ENCODE measurements at regions not wholly inside any gene's neighbourhood (a gene's known extent, or its start where the extent isn't known, plus 50 kb on each side); places are given as distances from the start of the nearest gene placed in this dataset.

DNA sequence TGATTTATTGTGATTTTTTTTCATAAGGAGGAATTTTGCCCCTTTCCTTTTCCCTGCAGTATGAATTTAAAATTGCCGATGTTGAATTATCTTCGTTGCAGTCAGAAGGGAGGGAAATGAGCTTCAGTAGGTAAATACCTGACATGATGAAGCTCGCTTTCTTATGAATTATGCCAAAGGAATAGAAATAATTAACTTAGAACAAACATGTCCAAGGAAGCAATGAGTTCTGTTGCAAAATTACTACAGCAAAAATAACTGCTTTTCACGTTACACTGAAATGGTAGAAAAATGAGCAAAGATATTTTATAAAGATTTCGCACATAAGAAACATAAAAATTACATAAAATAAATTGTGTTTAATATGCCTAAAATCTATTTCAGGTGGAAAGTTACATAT is 91.1 kb upstream of the ZNF804A start:
- H3K4me3 Mint-ChIP-seq: no peak overlapping the region
- no peak for DNase-seq (ENCODE audit: low spot score)
- H3K27me3 Mint-ChIP-seq (ENCODE audit: insufficient read depth): no peaks in the 10 kb centered on the region
- no peaks in the 10 kb centered on the region for H3K4me1 Mint-ChIP-seq (ENCODE audit: low read depth)
- intact Hi-C loops (cut with micrococcal nuclease): no loop called here
- peaks cover 4% of the 10 kb centered on the region for H3K9me3 Mint-ChIP-seq
- H3K36me3 Mint-ChIP-seq (ENCODE audit: low read depth): no peaks in the 10 kb centered on the region
- no peak overlapping the region for H3K27ac Mint-ChIP-seq

DNA sequence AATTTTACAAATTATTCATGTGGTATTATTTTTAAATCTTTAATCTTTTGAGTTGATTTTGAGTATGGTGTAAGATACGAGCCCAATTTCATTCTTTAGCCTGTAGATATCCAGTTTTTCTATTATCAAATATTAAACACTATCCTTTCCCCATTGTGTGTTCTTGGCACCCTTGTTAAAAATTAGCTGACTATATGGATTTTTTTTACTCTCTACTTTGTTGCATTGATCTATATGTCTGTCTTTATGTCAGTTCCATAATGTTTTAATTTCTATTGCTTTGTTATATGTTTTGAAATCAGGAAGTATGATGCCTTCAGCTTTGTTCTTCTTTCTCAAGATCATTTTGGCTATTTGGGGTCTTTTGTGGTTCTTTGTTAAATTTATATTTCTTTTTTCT is 80.9 kb upstream of the ZNF804A start:
- DNase-seq (ENCODE audit: low spot score): no peak
- H3K9me3 Mint-ChIP-seq: no peaks in the 10 kb centered on the region
- no peaks in the 10 kb centered on the region for H3K27me3 Mint-ChIP-seq (ENCODE audit: insufficient read depth)
- no peaks in the 10 kb centered on the region for H3K4me1 Mint-ChIP-seq (ENCODE audit: low read depth)
- no peak overlapping the region for H3K4me3 Mint-ChIP-seq
- intact Hi-C loops (cut with micrococcal nuclease): no loop called here
- no peak overlapping the region for H3K27ac Mint-ChIP-seq
- no peaks in the 10 kb centered on the region for H3K36me3 Mint-ChIP-seq (ENCODE audit: low read depth)

DNA sequence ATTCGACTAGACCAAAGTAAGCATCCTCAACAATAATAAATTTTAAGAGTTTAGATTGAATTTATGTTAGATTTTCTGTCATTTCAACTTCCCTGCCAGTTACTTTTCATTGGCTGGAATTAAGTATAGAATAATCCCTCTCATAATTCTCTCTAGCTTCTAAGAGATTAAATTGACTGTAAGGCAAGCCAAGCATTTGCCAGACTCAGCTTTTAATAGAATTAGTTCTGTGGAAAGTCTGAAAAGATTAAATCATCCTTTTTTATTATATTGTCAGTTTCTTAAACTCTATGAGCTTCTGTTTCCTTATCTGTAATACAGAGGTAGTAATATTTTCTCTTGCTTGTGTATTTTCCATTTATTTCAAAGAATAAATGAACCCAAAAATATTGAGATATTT is 77.9 kb upstream of the ZNF804A start:
- Mint-ChIP-seq H3K4me1 (ENCODE audit: low read depth) (no peaks in the 10 kb centered on the region), H3K4me3 (no peak overlapping the region), H3K9me3 (no peaks in the 10 kb centered on the region), H3K36me3 (ENCODE audit: low read depth) (no peaks in the 10 kb centered on the region), H3K27me3 (ENCODE audit: insufficient read depth) (no peaks in the 10 kb centered on the region), H3K27ac (no peak overlapping the region)
- no peak for DNase-seq (ENCODE audit: low spot score)
- intact Hi-C loops (cut with micrococcal nuclease): no loop called here

DNA sequence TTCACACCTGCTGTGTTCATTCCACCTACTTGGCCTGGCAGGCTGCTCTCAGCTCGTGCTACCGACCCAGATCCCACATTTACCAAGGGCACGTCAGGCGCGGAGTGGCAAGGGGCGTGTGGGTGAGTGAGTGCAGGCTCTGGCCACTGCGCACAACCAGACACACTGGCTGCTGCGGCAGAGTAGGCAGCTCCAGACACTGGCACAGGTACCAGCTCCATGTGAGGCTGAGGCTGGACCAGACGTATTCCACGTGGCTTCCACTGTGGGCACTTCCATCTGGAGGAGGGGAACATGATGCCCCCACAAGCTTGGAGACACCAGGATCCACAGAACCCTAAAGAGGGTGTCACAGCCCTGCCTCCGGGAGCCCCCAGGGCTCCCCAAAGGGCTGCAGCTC is 74.6 kb upstream of the ZNF804A start:
- Mint-ChIP-seq H3K4me3 (no peak overlapping the region), H3K9me3 (peaks cover 12% of the 10 kb centered on the region), H3K4me1 (ENCODE audit: low read depth) (no peaks in the 10 kb centered on the region), H3K27ac (no peak overlapping the region), H3K27me3 (ENCODE audit: insufficient read depth) (no peaks in the 10 kb centered on the region), H3K36me3 (ENCODE audit: low read depth) (no peaks in the 10 kb centered on the region)
- intact Hi-C loops (cut with micrococcal nuclease): no loop called here
- DNase-seq (ENCODE audit: low spot score): no peak

DNA sequence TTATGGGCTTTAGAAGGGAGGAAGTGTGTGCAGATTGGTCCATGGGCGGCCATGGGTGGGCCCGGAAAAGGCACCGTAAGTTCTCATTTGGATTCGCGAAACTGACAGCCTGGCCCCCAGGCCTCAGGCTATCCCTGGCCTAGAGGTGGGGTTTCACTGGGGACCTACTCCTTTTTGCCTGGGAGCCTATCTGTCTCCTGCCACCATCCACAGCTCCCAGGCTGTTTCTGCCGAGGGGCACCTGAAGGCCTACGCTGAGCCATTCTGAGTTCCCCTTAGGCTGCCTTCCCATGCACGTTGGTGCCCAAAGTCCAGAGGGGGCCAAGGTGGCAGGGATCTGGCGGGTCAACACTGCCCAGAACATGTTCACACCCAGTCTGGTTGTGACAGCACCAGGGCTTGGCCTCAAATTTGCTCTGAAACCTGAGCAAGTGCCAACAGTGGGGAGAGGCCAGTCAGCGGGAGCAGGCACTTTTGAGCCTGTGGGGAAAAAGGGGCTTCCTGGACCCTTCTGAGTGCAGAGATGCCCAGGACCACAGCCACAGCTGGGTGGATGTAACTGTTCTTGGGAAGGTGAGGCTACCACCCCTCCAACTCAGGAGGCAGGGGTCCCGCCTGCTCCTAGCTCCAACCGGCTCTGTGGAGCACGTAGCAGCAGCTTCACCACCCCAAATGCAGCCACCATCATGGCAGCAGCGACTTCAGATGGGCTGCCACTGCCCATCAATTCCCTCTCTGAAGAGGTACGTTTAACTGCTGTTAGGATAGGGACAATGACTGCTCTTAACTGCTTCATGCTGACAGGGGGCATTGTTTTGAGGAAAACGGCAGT is 73.6 kb upstream of the ZNF804A start:
- Mint-ChIP-seq H3K4me3 (no peak overlapping the region), H3K9me3 (peaks cover 17% of the 10 kb centered on the region), H3K27ac (no peak overlapping the region), H3K27me3 (ENCODE audit: insufficient read depth) (no peaks in the 10 kb centered on the region), H3K4me1 (ENCODE audit: low read depth) (no peaks in the 10 kb centered on the region), H3K36me3 (ENCODE audit: low read depth) (no peaks in the 10 kb centered on the region)
- intact Hi-C loops (cut with micrococcal nuclease): no loop called here
- DNase-seq (ENCODE audit: low spot score): no peak

DNA sequence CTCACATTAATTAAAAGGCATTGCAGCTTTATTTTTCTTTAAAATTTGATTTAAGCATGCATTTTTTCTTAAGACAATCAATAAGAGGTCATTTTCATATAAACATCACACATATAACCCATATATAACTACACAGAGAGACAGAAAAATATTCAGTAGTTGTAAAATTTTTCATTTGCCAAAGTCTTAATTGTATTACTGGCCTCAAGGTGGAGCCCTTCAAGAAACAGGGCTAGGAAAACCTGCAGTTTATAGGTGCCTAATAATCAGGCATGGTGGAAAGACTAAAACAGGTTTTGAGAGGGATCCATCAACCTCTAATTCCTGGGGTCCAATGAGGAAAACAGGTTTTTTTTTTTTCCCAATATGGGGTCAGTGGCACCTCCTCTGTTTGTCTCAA is 71.3 kb upstream of the ZNF804A start:
- H3K27ac Mint-ChIP-seq: no peak overlapping the region
- intact Hi-C loops (cut with micrococcal nuclease): no loop called here
- DNase-seq (ENCODE audit: low spot score): no peak
- no peaks in the 10 kb centered on the region for H3K4me1 Mint-ChIP-seq (ENCODE audit: low read depth)
- H3K4me3 Mint-ChIP-seq: no peak overlapping the region
- no peaks in the 10 kb centered on the region for H3K36me3 Mint-ChIP-seq (ENCODE audit: low read depth)
- H3K27me3 Mint-ChIP-seq (ENCODE audit: insufficient read depth): no peaks in the 10 kb centered on the region
- H3K9me3 Mint-ChIP-seq: peaks cover 17% of the 10 kb centered on the region

DNA sequence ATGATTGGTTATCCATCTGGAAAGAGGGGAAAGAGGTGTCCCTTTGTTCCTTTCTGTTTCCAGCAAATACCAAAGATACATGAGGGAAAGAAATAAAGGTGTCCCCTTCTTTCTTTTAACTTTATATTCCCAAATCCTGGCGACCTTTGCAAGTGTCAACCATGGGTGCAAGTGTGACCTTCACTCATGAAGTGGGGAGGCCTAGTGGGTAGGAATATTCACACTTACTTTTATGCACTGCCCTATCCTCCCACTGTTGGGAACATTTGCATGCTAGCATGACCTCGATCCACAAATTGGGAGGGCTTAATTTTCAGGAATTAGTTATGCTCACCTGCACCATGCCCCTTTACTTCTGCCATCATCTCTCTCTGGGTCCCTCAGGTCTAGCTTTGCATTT is 70.2 kb upstream of the ZNF804A start:
- H3K36me3 Mint-ChIP-seq (ENCODE audit: low read depth): no peaks in the 10 kb centered on the region
- DNase-seq (ENCODE audit: low spot score): no peak
- H3K9me3 Mint-ChIP-seq: peaks cover 17% of the 10 kb centered on the region
- H3K27ac Mint-ChIP-seq: no peak overlapping the region
- no peaks in the 10 kb centered on the region for H3K27me3 Mint-ChIP-seq (ENCODE audit: insufficient read depth)
- no peak overlapping the region for H3K4me3 Mint-ChIP-seq
- H3K4me1 Mint-ChIP-seq (ENCODE audit: low read depth): no peaks in the 10 kb centered on the region
- intact Hi-C loops (cut with micrococcal nuclease): no loop called here

DNA sequence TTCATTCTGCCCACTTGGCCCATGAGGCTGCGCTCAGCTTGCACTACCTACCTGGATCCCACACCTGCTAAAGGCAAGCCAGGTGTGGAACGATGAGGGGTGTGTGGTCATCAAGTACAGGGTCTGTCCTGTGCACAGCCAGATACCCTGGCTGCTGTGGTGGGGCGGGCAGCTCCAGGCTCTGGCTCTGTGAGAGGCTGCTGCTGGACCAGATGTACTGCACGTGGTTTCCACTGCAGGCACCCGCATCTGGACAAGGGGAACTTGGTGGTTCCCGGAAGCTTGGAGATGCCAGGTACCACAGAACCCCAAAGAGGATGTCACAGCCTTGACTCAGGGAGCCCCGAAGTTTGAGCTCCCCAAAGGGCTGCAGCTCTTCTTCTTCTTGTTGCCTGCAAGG is 68.1 kb upstream of the ZNF804A start:
- intact Hi-C loops (cut with micrococcal nuclease): no loop called here
- Mint-ChIP-seq H3K27ac (no peak overlapping the region), H3K27me3 (ENCODE audit: insufficient read depth) (no peaks in the 10 kb centered on the region), H3K9me3 (peaks cover 17% of the 10 kb centered on the region), H3K4me1 (ENCODE audit: low read depth) (no peaks in the 10 kb centered on the region), H3K4me3 (no peak overlapping the region), H3K36me3 (ENCODE audit: low read depth) (no peaks in the 10 kb centered on the region)
- no peak for DNase-seq (ENCODE audit: low spot score)

DNA sequence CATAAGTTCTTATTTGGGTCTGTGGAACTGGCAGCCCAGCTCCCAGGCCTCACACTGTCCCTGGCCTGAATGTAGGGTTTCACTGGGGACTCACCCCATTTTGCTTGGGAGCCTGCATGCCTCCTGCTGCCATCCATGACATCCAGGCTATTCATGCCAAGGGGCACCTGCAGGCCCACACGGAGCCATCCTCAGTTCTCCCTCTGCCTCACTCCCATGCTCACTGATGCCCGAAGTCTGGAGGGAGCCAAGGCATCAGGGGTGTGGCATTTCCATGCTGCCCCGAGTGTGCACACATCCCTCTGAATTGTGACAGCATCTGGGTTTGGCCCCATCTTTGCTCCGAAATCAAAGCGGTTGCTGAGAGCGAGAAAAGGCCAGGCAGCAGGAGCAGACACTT is 67.4 kb upstream of the ZNF804A start:
- H3K36me3 Mint-ChIP-seq (ENCODE audit: low read depth): no peaks in the 10 kb centered on the region
- H3K27me3 Mint-ChIP-seq (ENCODE audit: insufficient read depth): no peaks in the 10 kb centered on the region
- intact Hi-C loops (cut with micrococcal nuclease): no loop called here
- DNase-seq (ENCODE audit: low spot score): no peak
- no peak overlapping the region for H3K4me3 Mint-ChIP-seq
- peaks cover 14% of the 10 kb centered on the region for H3K9me3 Mint-ChIP-seq
- H3K27ac Mint-ChIP-seq: no peak overlapping the region
- no peaks in the 10 kb centered on the region for H3K4me1 Mint-ChIP-seq (ENCODE audit: low read depth)

DNA sequence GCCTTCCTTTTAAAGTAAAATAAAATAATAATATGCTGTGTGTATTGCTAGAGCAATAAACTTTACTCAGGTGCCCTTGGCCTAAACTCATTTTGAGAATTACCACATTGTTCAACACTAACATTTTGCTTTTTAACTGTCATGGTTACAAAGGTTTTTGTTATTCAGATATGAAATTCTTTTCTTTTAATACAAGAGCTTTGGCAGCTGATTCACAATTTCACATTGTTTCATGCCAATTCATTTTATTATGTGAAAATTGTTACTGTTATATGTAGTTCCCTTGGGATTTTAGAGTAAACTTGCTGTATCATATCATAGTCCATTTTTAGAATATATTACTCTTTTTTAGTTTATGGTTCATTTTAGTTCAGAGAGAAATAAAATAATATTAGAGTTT is 65.8 kb upstream of the ZNF804A start:
- H3K4me3 Mint-ChIP-seq: no peak overlapping the region
- H3K36me3 Mint-ChIP-seq (ENCODE audit: low read depth): no peaks in the 10 kb centered on the region
- H3K4me1 Mint-ChIP-seq (ENCODE audit: low read depth): no peaks in the 10 kb centered on the region
- H3K27me3 Mint-ChIP-seq (ENCODE audit: insufficient read depth): no peaks in the 10 kb centered on the region
- DNase-seq (ENCODE audit: low spot score): no peak
- peaks cover 9% of the 10 kb centered on the region for H3K9me3 Mint-ChIP-seq
- intact Hi-C loops (cut with micrococcal nuclease): no loop called here
- no peak overlapping the region for H3K27ac Mint-ChIP-seq

DNA sequence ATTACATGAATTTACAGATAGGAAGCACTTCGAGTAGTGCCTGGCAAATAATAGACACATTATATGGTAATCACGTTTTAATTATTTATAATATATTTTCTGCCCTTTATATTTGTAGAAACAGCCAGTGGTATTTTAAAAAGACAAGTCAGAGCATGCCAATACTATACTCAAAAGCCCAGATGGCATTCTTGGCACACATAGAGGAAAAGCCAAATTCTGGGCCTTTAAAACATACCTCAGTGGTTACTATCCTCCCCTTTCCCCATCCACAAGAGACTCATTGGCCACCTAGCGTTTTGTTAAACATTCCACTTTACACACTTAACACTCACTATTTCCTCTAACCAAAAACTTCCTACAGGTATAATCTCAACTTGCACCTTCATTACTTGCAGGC is 63.3 kb upstream of the ZNF804A start:
- no peaks in the 10 kb centered on the region for H3K27me3 Mint-ChIP-seq (ENCODE audit: insufficient read depth)
- no peak for DNase-seq (ENCODE audit: low spot score)
- no peaks in the 10 kb centered on the region for H3K4me1 Mint-ChIP-seq (ENCODE audit: low read depth)
- no peaks in the 10 kb centered on the region for H3K36me3 Mint-ChIP-seq (ENCODE audit: low read depth)
- H3K4me3 Mint-ChIP-seq: no peak overlapping the region
- H3K9me3 Mint-ChIP-seq: no peaks in the 10 kb centered on the region
- H3K27ac Mint-ChIP-seq: no peak overlapping the region
- intact Hi-C loops (cut with micrococcal nuclease): no loop called here

DNA sequence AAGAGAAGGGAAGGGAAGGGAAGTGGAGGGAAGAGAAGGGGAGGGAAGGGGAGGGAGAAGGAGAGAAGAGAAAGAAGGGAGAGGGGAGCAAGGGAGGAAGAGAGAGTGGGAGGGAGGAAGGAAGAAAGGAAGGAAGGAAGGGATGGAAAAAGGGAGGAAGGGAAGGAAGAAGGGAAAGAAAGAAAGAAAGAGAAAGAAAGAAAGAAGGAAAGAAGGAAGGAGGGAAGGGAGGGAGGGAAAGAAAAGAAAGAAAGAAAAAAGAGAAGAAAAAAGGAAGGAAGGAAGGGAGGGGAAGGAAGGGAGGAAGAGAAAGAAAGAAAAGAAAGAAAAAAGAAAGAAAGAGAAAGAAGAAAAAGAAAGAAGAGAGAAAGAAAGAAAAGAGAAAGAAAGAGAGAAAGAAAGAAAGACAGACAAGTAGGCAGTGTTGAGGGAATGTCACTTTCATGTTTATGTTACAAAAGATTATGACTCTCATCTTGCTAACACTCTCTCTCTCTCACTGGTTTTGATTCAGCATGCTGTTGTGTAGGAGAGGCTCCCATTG is 58.0 kb upstream of the ZNF804A start:
- H3K27ac Mint-ChIP-seq: no peak overlapping the region
- H3K36me3 Mint-ChIP-seq (ENCODE audit: low read depth): no peaks in the 10 kb centered on the region
- H3K27me3 Mint-ChIP-seq (ENCODE audit: insufficient read depth): no peaks in the 10 kb centered on the region
- DNase-seq (ENCODE audit: low spot score): no peak
- no peaks in the 10 kb centered on the region for H3K4me1 Mint-ChIP-seq (ENCODE audit: low read depth)
- no peak overlapping the region for H3K4me3 Mint-ChIP-seq
- intact Hi-C loops (cut with micrococcal nuclease): no loop called here
- no peaks in the 10 kb centered on the region for H3K9me3 Mint-ChIP-seq

DNA sequence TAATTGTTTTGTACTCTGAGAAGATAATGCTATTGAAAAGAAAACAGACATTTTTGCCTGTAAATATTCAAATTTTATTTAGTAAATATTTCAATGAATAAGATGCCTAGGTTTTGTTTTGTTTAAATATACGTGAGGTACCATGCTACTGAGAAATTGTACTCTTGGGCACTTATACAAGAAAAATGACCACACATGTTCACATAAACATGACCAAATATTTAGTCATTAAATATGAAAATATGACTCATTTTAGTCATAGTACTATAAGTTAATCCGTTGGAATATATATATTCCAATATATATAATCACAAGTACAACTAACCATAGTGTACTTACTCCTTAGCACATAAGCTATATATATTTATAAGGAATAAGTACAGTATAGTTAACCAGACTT is 56.7 kb upstream of the ZNF804A start:
- no peak for DNase-seq (ENCODE audit: low spot score)
- Mint-ChIP-seq H3K9me3 (no peaks in the 10 kb centered on the region), H3K4me3 (no peak overlapping the region), H3K36me3 (ENCODE audit: low read depth) (no peaks in the 10 kb centered on the region), H3K27me3 (ENCODE audit: insufficient read depth) (no peaks in the 10 kb centered on the region), H3K4me1 (ENCODE audit: low read depth) (no peaks in the 10 kb centered on the region), H3K27ac (no peak overlapping the region)
- intact Hi-C loops (cut with micrococcal nuclease): no loop called here

DNA sequence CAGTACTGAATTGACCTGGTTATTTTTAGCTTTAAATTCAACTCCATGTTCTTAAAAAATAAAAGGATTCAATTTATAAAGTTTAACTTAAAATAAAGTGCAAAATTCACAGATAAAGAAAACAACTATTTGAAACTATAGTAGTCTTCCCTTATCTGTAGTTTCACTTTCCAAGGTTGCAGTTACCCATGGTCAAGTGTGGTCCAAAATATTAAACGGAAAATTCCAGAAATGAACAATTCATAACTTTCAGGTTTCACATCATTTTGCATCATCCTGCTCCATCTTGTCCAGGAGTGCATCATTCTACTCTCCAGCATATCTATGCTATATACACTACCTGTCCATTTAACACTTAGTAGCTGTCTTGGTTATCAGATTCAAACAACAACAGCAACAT is 54.5 kb upstream of the ZNF804A start:
- H3K9me3 Mint-ChIP-seq: no peaks in the 10 kb centered on the region
- no peak for DNase-seq (ENCODE audit: low spot score)
- no peaks in the 10 kb centered on the region for H3K36me3 Mint-ChIP-seq (ENCODE audit: low read depth)
- H3K4me1 Mint-ChIP-seq (ENCODE audit: low read depth): no peaks in the 10 kb centered on the region
- no peak overlapping the region for H3K4me3 Mint-ChIP-seq
- no peaks in the 10 kb centered on the region for H3K27me3 Mint-ChIP-seq (ENCODE audit: insufficient read depth)
- no peak overlapping the region for H3K27ac Mint-ChIP-seq
- intact Hi-C loops (cut with micrococcal nuclease): no loop called here
